Hematopoietic multipotent progenitor cell treated with erythropoietin and hydrocortisone succinate and interleukin-3 and kit ligand, for 6 days (in vitro differentiated cells): ENCODE measurements at regions not wholly inside any gene's neighbourhood (a gene's known extent, or its start where the extent isn't known, plus 50 kb on each side); places are given as distances from the start of the nearest gene placed in this dataset.
"Not testable (repeated sequence)": the region's sequence is repeated elsewhere in the genome, so short reads cannot be mapped to it uniquely, and the experiment has no call there.

ENCODE experiments used
- DNase-seq: peaks from one replicate; pipeline ENCODE4 v3.0.0-alpha.2; 2015

DNA sequence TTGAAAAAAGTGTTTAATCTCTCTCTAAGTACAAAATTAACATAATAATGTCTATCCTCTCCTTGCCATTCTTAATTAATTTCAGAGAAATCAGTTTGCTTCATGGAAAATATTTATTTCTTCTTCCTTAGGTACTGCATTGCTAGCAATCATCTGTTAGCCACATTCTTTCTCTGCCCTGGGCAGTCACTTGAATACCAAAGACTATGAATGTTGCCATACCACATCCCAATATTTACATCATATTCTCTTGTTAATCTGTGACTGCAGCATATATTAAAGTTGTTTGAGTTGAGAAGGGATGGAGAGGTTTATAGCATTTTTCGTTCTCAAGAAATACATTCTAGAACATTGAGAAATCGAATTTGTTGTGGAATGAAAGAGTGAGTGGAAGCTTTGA lies 672.8 kb downstream of the PCDH7 start:
- no peak for DNase-seq

DNA sequence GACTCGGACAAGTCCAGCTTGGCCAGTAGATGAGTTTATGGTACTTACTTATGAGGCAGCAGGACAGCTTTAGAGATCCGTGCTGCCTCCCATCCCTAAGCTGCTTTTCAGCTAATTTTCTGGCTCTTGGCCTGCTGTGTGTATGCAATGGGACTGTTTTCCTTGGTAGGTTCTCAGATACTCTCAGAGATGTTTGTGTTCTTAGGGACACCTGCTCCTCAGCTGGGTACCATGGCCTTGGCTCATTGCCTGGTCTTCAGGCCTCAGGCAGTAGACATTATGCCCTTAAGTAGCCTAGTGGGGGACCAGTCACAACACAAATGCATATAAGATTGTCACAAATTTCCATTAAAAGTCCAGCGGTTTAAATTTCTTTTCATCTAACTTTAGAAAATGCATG lies 688.0 kb downstream of the PCDH7 start:
- DNase-seq: no peak

DNA sequence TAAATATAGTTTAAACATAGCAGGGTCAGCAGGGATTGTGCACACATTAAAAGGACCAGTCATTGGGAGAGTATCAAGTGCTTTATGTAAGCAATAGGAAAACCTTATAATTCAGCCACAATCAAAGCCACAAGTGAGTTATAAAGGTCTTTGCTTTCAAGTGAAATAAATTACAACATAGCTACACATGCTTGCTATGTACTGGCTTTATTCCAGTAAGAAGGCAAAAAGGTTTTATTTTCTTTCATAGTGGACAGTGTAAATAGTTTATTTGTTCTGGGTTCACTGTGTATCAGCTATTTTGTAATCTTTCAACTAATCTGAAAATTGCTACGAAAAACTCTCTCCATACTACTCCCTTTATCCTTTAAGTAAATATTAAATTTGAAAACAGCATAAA lies 691.4 kb downstream of the PCDH7 start:
- no peak for DNase-seq

DNA sequence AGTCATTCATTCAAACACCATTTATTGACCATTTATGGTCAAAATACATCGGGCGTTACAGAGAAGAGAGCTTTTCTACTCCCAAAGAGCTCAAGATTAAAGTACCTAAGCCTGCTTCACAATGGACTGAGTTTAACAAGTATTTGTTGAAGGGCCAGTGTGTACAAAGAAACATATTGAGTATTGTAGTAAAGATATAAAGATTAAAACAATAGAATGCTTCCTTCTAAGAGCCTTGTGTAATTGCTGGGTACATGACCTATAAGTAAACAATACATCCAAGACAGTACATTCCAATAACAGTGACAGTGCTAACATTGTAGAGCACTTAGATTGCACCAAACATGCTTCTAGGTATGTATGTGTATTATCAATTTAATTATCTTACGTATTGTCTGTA lies 695.5 kb downstream of the PCDH7 start:
- no peak for DNase-seq

DNA sequence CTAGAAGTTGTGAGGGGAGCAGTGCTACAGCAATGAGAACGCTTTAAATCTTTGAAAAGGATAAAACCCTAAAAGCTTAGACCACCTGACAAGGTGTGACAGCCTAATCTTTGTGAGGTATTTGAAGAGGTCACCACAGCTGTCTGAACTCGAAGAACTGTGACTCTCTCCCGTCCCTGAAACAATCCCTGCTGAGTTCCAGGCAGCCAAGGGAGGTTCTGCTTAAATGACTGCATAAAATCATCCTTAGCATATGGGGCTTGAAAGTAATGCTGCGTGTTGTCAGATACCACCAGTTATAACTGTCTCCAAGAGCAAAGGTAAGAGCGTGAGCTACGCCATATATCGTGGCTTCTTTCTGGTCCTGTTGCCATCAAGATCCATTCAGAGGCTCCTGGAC lies 696.3 kb downstream of the PCDH7 start:
- DNase-seq: no peak

DNA sequence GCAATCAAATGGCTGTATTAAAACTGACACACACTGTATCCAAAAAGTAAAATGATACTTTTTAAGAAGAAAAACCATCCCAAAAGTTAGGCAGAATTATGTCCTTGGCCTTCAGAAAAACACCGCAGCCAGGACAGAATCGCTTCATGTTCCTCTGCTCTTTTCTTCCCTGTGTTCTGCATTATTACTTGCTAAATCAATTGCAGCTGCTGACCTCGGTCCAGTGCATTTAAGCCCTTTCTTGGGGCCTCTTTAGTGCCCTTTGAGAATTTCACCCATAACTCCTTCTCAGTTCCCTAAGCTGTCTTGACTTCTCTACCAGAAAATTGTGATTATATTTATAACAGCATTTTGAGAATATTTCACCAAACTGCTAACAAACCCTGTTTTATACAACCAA lies 696.9 kb downstream of the PCDH7 start:
- DNase-seq: no peak

DNA sequence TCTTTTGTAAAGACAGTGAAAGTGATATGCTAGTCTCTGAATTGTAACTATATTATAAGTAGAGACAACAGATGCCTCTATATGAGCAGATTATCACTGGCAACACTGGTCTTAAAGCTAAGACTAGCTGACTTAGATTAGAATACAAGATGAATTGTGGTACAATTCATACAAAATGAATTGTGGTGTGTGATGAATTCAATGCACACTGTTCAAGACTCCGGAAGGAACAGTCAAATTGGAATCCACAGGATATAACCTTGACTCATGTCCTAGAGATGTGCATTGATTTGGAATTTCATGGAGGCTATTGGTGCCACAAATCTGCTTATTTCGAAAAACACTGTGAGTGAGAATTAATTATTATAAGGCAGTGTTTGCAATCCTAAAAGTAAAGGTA lies 701.8 kb downstream of the PCDH7 start:
- DNase-seq: no peak

DNA sequence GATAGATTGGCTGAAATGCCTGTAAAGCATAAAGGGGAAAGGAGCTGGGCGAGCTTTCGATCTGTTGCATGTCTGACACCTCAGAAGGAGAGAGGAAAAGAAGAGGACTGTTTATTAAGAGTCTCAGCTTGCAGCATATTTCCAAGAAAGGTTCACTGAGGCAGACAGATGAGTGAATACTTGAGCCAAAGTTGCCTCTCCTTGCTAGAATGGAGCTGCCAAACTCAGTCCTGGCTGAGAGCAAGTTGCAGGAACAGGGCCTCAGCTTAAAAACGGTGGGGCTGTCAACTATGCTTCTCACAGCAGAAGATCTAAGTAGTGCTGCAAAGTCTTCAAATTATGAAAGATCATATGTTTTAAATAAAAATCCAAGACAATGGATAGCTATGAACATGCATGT lies 707.5 kb downstream of the PCDH7 start:
- no peak for DNase-seq

DNA sequence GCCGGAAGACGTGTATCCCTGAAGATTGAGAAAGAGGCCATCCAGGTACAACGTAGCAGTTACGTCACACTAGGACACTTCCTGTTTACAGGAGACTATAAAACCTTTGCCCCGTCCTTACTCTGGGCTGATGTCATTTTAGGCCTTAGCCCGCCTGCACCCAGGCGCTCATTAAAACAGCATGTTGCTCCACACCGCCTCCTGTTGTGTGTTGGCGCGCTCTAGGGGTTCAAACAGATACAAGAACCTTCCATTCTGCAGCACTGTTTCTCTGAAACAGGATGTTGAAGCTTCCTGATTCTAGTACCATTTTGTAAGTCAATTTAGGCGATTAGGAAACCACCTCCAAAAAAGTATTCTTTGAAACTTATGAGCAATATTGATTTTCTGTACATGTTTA lies 722.1 kb downstream of the PCDH7 start:
- no peak for DNase-seq

DNA sequence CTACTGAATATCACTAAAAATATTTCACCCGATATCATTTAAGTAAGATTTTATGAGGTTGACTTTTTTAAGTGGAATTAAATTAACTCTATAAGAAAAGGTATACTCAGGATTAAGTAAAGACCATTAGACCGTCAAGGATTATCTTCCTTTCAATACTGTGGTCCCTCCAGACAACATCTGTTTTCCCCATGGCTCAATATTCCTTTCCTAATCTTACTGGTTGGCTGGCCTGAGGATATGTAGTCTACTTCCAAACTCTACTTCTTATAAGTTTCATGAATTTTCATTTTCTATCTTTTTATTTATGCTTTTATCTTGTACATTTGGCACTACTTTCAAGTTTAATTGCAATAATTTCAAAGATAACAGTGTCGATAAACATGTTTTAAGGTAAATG lies 725.4 kb downstream of the PCDH7 start:
- no peak for DNase-seq

DNA sequence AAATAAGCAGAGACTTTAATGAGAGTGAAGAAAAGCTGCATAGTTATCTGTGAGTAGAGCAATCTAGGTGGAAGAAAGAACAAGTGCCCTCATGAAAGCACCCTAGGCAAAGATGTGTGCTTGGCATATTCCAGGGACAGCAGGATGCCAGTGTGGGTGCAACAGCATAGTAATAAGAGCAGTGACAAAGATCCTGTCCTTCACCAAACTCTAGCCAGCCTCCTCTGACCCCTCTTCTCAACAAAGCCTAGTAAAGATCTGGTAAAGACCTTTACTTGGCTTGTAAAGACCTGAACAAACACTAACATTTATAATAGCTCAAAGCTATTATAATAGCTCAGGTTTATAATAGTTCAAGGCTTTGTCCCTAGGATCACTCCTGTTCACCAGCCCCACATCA lies 735.4 kb downstream of the PCDH7 start:
- no peak for DNase-seq

DNA sequence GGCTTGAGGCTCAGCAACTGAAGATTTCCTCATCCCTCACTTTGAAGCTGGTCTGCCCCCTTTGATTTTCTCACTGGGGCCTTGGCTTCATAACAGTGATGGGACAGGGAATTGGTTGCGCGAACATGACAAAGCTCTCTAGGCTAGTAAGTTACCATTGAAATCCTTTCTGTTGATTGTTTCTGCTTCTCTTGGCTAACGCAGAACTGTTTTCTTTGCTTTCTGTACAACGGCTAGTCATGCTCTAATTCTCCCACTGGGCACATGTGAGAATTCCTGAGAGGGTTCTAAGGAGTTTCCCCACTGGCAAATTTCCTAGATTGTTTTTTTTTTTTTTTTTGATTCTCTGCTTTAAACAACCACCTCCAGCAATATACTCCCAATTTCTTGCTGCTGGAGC lies 738.6 kb downstream of the PCDH7 start:
- no peak for DNase-seq

DNA sequence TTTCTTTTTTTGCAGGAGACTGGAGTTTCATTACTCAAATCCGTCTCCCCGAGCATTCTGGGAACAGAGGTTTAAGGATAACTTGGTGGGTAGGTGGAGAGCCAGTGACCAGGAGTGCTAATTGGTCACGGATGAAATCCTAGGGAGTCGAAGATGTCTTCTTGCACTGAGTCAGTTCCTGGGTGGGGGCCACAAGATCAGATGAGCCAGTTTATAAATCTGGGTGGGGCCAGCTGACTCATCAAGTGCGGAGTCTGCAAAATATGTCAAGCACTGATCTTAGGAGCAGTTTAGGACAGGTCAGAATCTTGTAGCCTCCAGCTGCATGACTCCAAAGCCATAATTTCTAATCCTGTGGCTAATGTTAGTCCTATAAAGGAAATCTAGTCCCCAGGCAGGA lies 741.3 kb downstream of the PCDH7 start:
- no peak for DNase-seq

DNA sequence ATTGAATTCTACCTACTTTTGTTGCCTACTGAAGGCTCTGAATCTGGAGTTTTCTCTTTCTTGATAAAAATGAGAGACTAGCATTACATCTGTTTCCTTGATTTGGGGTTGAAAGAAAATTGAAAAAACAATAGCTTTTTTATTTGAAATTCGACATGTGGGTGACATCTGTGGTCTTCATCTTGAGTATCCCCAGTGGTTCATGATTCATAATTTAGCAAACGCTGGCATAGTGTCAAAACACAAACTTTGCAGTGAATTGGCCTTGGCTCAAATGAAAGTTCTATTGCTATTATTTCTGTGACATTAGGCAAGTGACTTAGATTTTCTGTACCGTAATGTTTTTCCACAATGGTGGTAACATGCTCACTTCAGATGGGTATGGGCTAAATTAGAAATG lies 747.6 kb downstream of the PCDH7 start:
- no peak for DNase-seq

DNA sequence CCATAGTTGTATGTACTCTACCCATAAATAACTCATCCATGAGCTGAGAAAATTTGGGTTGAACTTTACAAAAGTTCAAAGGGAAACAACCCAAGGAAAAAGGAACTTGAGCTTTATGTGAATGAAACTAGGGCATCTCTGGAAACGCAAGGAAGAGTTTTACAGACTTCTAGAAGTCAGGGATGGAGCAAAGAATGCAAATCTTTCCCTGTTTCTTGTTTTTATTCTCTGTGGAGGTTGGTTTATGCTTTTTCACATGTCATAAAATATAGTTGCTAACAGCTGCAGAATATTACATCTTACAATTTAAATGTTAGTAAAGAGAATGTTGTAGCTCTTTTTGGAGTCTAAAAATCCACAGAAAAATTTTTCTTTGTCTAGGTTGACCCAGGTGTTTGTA lies 754.1 kb downstream of the PCDH7 start:
- no peak for DNase-seq

DNA sequence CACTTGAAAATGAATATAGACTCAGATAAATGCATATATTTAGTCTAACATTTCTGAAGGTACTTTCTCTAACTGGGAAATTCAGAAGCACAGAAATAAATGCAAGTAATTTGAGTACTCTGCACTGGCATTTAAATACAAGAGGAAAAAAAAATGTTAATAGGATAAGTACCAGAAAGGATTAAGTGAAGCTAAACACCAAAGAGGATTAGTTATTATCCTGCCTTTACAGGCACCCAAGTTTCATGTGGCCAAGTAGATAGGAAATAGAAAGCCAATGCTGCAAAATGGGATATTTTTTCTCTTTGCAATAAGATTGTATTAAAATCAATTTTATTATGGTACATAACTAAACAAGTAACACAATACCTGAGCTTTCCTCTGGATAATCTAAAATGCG lies 762.5 kb downstream of the PCDH7 start:
- DNase-seq: no peak

DNA sequence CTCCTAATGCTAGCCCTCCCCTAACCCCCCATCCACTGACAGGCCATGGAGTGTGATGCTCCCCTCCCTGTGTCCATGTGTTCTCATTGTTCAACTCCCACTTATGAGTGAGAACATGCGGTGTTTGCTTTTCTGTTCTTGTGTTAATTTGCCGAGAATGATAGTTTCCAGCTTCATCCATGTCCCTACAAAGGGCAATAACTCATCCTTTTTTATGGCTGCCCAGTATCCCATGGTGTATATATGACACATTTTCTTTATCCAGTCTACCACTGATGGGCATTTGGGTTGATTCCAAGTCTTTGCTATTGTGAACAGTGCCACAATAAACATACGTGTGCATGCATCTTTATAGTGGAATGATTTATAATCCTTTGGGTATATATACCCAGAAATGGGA lies 779.0 kb downstream of the PCDH7 start:
- not testable (repeated sequence) for DNase-seq

DNA sequence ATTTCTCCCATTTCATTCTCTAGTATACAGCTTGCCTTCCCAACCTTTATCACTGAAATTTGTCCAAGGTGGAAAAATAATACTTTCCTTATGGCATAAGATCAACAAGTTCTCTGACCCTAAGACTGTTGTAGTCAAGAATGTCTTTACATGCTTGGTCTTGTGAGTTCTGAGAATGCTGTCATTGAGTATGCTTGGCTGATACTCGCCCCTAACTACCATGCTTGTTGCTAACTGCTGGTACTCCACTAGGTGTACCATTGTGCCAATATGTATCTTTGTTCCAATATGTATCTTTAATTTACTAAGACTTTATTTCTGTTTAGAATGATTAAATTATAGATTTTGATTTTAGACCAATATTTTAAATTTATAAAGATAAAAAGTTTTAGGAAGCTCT lies 796.4 kb downstream of the PCDH7 start:
- no peak for DNase-seq

DNA sequence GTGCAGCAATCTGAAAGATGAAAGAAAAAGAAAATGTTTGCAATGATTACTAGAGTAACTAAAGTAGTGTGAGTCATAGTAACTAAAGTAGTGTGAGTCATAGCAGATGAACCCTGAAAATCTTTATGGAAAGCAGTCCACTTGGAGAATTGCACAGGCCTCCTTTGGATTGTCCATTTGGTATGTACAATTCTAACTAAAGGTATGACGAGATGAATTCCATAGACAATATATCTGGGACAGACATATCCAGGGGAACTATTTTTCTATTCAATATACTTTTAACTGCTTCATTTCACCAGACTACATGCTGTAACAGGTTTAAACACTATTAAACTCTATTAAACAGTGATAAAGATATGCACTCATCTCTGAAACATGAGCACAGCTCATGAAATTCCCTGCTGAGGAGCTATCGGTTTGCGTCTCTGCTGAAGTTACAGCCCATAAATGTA lies 798.7 kb downstream of the PCDH7 start:
- DNase-seq: no peak

DNA sequence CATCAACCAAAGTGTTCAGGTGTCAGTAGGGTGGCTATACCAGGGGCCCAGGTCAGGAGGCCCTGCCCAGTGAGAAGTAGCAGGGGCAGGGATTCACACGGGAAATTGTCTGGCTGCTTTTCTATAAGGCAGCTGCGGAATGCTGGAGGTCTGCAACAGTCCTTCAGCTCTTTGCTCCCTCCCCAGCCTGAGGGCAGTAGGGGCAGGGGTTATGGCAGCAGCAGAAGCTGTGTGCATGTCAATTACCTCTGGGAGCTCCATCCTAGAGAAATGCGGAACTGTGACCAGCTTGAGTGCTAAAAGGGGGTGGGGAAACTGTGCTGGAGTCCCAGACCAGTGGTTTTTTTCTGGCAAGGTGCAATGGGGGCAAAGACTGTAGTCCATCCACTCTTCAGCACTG lies 810.4 kb downstream of the PCDH7 start:
- DNase-seq: no peak

DNA sequence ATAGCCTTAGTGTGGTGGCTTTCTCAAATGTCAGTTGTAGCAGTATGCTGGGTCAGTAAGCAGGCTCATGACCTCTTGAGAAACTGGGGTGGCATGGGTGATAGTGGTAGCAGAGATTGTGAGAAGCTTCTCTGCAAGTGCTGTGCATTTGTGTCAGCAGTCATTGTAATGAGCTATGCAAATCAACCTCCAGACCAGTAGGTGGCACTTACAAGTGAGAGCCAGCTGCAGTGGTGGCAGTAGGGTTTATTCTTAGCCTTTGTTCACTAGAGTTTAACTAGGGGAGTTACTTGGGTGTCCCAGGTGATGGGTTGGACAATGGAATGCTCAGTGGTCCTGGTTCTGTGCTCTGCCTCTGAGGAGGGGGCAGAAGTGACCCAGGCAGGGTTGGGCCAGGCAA lies 818.7 kb downstream of the PCDH7 start:
- no peak for DNase-seq

DNA sequence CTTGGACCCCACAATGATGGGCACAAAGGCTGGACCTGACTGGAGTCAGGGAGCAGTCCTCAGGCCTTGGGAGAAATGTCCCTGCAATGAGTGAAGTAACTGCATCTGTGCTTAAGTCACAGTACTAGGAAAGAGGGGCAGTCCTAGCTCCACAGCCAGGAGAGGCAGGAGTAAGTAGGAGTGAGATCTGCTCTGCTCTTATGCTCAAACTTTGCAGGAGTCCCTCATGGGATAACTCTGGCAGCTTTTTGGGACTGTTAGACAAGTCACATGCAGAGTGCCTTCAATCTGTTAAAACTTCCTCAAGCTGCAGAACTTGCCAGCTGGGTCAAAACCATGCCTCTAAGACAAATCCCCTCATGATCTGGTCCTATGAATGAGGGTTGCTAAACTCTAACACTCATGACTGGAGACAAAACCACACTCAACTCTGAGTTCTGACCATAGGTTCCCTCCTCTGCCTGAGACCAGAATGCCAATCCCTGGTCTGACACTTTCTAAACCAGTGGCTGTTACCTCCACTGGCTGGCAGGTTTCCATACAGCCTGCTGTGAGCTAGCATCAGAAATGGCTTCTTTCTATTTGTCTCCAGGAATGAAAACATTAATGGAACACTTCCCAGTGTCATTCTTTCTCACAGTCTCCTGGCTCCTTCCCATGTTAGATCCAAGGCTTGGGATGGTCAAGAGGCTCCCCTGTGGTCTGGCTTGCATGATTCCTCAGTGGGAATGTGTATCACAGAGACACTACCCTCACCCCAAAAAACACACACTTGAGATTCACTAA lies 819.3 kb downstream of the PCDH7 start:
- no peak for DNase-seq

DNA sequence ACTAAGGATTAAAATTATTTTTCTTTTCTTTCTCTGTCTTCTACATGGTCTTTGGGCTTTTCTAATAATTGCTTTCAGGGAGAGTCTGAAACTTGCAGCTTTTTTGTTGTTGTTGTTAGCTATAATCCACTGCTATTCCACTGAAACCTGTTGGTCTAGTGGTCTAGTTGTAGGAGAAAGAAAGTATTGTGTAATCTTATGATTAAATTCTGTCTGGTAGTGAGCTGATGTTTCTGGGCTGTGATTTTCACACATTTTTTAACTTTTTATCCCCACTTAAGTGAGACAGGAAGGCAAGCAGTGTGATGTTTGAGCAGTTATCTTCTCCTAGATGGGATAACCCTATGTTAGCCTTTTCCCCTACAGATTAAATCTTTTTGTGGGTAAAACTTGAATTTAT lies 825.2 kb downstream of the PCDH7 start:
- no peak for DNase-seq

DNA sequence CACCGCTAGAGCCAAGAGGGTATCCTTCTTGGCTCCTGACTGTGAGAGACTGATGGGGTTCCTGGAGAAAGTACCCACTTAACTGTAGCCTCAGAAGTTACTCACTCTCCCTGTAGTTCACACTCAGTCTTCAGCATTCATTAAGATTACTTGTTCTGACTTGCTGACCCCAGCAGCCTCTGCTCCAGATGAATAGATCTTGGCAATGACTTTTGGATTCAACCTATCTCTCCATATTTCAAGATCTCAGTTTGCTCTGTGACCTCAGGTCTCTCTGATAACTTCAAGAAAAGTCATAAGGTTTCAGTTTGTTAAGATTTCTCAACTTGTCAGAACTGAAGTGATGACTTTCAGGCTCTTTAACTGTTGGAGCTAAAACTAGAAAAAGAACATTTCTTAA lies 825.6 kb downstream of the PCDH7 start:
- no peak for DNase-seq

DNA sequence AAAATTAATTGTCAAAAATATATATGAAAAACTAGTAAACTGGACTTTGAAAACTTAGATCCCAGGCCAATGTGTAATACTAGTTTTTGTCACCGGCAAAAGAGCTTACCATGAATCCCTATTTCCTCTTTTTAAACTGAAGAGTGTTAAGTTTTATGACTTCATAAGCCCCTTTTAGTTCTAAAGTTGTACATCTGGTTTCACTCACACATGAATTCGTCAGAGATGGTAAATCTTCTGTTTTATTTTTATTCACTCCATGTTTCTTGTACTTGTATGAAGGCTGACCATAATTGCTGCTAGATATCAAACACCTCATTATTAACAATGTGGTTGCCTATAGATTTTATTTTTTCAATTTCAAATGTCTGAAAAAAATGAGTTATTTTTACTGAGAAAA lies 827.9 kb downstream of the PCDH7 start:
- DNase-seq: no peak

DNA sequence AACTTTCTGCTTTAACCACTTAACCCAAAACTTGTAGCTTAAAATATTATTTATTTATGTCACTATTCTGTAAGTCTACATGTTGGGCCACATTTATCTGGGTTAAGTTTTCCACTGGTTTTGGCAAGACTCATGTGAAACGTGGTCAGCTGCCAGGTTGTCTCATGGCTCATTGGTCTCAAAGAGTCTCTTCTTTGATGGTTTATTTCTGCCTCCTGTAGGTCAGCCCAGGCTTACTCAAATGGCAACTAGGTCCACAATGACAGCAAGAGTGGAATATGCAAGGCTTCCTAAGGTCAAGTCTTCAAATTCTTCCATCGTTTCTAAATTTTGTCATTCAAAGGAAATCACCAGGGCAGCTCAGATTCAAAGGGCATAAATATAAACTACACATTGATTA lies 828.7 kb downstream of the PCDH7 start:
- no peak for DNase-seq
